Hepatocyte (in vitro differentiated cells): ENCODE measurements at regions not wholly inside any gene's neighbourhood (a gene's known extent, or its start where the extent isn't known, plus 50 kb on each side); places are given as distances from the start of the nearest gene placed in this dataset.

Source experiments
- DNase-seq: peaks from one replicate; pipeline ENCODE4 v3.0.0-alpha.2; 2016; ENCODE audit warnings: low spot score
- H2AFZ ChIP-seq: fragments of 200-600 bp; sonication (generic); 2 replicates; pipeline ENCODE4 v1.6.0; 2016; ENCODE audit warnings: antibody characterized with exemption, mild to moderate bottlenecking
- H3K27ac ChIP-seq: fragments of 200-600 bp; sonication (generic); 2 replicates; pipeline ENCODE4 v1.5.1; 2016; ENCODE audit warnings: mild to moderate bottlenecking
- H3K27me3 ChIP-seq: fragments of 200-600 bp; sonication (generic); 2 replicates; pipeline ENCODE4 v1.6.1; 2016
- H3K36me3 ChIP-seq: fragments of 200-600 bp; sonication (generic); replicated peaks from 2 replicates; pipeline ENCODE4 v1.5.1; 2016; ENCODE audit warnings: low read depth; ENCODE audit not compliant: insufficient read depth
- H3K4me1 ChIP-seq: fragments of 200-600 bp; sonication (generic); 2 replicates; pipeline ENCODE4 v1.5.1; 2016; ENCODE audit warnings: mild to moderate bottlenecking, moderate library complexity; ENCODE audit not compliant: insufficient read depth
- H3K4me2 ChIP-seq: fragments of 200-600 bp; sonication (generic); 2 replicates; pipeline ENCODE4 v1.6.0; 2016
- H3K4me3 ChIP-seq: fragments of 200-600 bp; sonication (generic); 2 replicates; pipeline ENCODE4 v1.5.1; 2016; ENCODE audit warnings: mild to moderate bottlenecking
- H3K79me2 ChIP-seq: fragments of 200-600 bp; sonication (generic); 2 replicates; pipeline ENCODE4 v1.6.0; 2017; ENCODE audit warnings: mild to moderate bottlenecking
- H3K9me2 ChIP-seq: fragments of 200-600 bp; sonication (generic); replicated peaks from 2 replicates; pipeline ENCODE4 v1.6.0; 2017; ENCODE audit warnings: mild to moderate bottlenecking; ENCODE audit not compliant: insufficient read depth
- H3K9me3 ChIP-seq: fragments of 200-600 bp; sonication (generic); 2 replicates; pipeline ENCODE4 v1.5.1; 2016; ENCODE audit warnings: low read depth, mild to moderate bottlenecking
- H4K20me1 ChIP-seq: fragments of 200-600 bp; sonication (generic); 2 replicates; pipeline ENCODE4 v1.6.0; 2016; ENCODE audit warnings: mild to moderate bottlenecking; ENCODE audit not compliant: insufficient read depth, poor library complexity, severe bottlenecking
- CTCF ChIP-seq: fragments of 200-600 bp; sonication (generic); IDR thresholded peaks from 2 replicates; pipeline ENCODE4 v1.5.1; 2016; ENCODE audit warnings: antibody characterized with exemption, mild to moderate bottlenecking; ENCODE audit not compliant: poor library complexity
- EZH2 ChIP-seq: fragments of 200-600 bp; sonication (generic); IDR thresholded peaks from 2 replicates; pipeline ENCODE4 v1.6.1; 2016; ENCODE audit warnings: antibody characterized with exemption, mild to moderate bottlenecking, borderline replicate concordance
- EZH2phosphoT487 ChIP-seq: fragments of 200-600 bp; sonication (generic); IDR thresholded peaks from one replicate; pipeline ENCODE4 v1.6.1; 2018; ENCODE audit warnings: antibody characterized with exemption, mild to moderate bottlenecking, low read depth, moderate library complexity; ENCODE audit not compliant: unreplicated experiment, severe bottlenecking
- WGBS: methylation state at CpG from one replicate; pipeline ENCODE4 v1.1.6; 2016; ENCODE audit warnings: low lambda C conversion rate; ENCODE audit errors: missing lambda C conversion rate; 5-methylcytosine and 5-hydroxymethylcytosine counted together

- DNase-seq, result no peak
- Histone ChIP-seq H4K20me1 (no peaks in the 10 kb centered on the region), H3K9me2 (no peaks in the 10 kb centered on the region), H3K4me1 (no peaks in the 10 kb centered on the region), H3K79me2 (no peaks in the 10 kb centered on the region), H2AFZ (no peak overlapping the region), H3K36me3 (no peaks in the 10 kb centered on the region), H3K27ac (no peak overlapping the region), H3K4me2 (no peak overlapping the region), H3K27me3 (no peaks in the 10 kb centered on the region), H3K9me3 (no peaks in the 10 kb centered on the region), H3K4me3 (no peak overlapping the region)
- WGBS, result 77% methylated on average over 5 of the region's 5 CpGs
- TF ChIP-seq EZH2phosphoT487, result no peak
- TF ChIP-seq EZH2, result no peak
- no peak for TF ChIP-seq CTCF
These were observed 478.0 kb upstream of the ATP11B start for GRCh38 chr3:182315313-182315712.

DNA sequence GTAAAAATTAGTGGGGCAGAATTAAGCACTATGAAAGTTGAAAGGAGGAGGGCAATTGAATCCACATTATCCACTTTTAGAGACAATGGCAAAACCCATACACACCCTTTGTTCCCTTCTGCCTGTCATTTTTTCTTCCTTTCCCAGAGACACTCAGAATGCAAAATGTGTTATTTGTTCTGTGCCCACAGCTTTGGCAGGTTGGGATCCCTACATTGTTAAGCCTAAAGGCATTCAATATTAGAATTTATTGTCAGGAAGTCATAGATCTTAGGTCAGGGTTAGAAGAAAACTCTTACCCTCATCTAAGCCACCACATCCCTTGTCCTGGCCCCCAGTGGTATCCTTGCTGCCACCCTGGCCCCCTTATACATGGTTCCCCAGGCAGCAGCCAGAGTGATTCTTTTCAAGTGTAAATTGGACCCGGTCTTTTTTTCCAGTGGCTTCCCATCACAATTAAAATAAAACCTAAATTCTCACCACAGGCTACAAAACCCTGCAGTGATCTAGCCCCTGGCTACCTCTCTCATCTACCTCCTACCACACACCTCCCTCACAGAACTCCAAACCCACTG, 470.1 kb upstream of the ATP11B start:
- Histone ChIP-seq H3K4me2 (no peak overlapping the region), H4K20me1 (no peaks in the 10 kb centered on the region), H3K27ac (no peak overlapping the region), H3K4me3 (no peak overlapping the region), H3K4me1 (no peaks in the 10 kb centered on the region), H3K27me3 (no peaks in the 10 kb centered on the region), H3K79me2 (no peaks in the 10 kb centered on the region), H3K9me3 (no peaks in the 10 kb centered on the region), H2AFZ (no peak overlapping the region), H3K9me2 (no peaks in the 10 kb centered on the region), H3K36me3 (no peaks in the 10 kb centered on the region)
- DNase-seq, result no peak
- TF ChIP-seq EZH2phosphoT487, result no peak
- no peak for TF ChIP-seq EZH2
- no peak for TF ChIP-seq CTCF
- 44% methylated on average over 1 of the region's 1 CpG for WGBS

DNA sequence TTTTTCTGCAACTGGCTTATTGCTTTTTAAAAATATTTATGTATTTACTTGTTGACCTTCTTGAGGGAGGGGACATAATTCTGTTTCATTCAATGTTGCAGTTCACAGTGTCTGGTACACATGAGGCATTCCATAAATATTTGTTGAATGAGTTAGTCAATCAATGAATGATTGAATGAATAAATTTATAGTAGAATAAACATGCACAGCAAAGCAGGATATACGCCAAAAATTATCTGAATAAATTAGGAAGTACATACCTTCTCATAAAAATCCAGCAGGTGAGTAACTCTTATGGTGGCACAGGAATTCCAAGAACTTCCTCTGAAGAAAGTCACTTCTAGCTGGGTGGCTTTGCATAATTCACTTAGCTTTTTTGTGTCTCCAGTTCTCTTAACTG, 469.4 kb upstream of the ATP11B start:
- no peaks in the 10 kb centered on the region for H3K9me2 ChIP-seq
- H3K4me1 ChIP-seq, result no peaks in the 10 kb centered on the region
- no peak for DNase-seq
- H4K20me1 ChIP-seq, result no peaks in the 10 kb centered on the region
- H3K9me3 ChIP-seq, result no peaks in the 10 kb centered on the region
- no peak for TF ChIP-seq EZH2phosphoT487
- no peak overlapping the region for H3K4me2 ChIP-seq
- H3K4me3 ChIP-seq, result no peak overlapping the region
- no peak overlapping the region for H2AFZ ChIP-seq
- H3K79me2 ChIP-seq, result no peaks in the 10 kb centered on the region
- H3K27ac ChIP-seq, result no peak overlapping the region
- 83% methylated on average over 1 of the region's 1 CpG for WGBS
- H3K27me3 ChIP-seq, result no peaks in the 10 kb centered on the region
- no peaks in the 10 kb centered on the region for H3K36me3 ChIP-seq

DNA sequence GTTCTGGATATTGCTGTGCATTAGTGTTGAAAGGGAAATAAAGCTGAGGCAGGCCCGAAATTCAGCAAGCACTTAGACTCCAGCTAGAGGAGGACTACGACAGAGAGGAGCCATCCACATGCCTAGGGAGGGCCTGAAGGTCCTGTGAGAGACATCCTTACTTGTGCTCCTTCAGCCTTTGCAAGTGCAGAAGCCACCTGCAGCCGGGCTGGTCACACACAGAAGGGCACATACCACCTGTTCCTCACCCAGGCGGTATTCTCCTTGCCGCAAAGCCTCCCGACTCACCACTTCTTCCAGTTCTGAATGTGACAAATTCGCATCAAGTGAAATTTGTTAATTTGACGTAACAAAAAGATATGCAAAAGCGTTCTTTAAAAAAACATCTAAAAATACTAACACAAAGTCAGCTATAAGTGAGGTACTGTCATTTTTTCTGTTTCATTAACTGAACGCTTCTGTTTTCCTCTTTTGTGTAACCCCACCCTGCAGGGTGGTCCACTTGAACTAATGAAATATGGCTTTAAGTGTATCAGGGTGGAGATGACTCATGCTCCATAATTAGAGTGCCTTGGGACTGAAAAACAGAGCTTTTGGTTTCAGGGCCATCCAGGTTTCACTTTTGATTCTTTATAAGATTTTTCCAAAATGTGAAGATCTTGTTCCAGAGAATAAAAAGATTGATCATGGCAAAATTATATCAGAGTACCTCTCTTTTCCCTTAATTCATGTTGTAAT, 467.9 kb upstream of the ATP11B start:
- Histone ChIP-seq H3K9me3 (no peaks in the 10 kb centered on the region), H4K20me1 (no peaks in the 10 kb centered on the region), H3K9me2 (no peaks in the 10 kb centered on the region), H3K79me2 (no peaks in the 10 kb centered on the region), H3K27me3 (no peaks in the 10 kb centered on the region), H3K27ac (no peak overlapping the region), H3K4me2 (no peak overlapping the region), H3K4me1 (no peaks in the 10 kb centered on the region), H3K4me3 (no peak overlapping the region), H3K36me3 (no peaks in the 10 kb centered on the region), H2AFZ (no peak overlapping the region)
- WGBS, result 93% methylated on average over 10 of the region's 10 CpGs
- no peak for TF ChIP-seq CTCF
- no peak for DNase-seq
